HG03175 (cell line): ENCODE measurements at regions not wholly inside any gene's neighbourhood (a gene's known extent, or its start where the extent isn't known, plus 50 kb on each side); places are given as distances from the start of the nearest gene placed in this dataset.
"Not testable (repeated sequence)": the region's sequence is repeated elsewhere in the genome, so short reads cannot be mapped to it uniquely, and the experiment has no call there.

ENCODE experiments used
- ATAC-seq: cut with Tn5 transposase; IDR thresholded peaks from one replicate; pipeline ENCODE4 v1.9.1; 2021; ENCODE audit warnings: mild to moderate bottlenecking, moderate library complexity; ENCODE audit not compliant: unreplicated experiment

DNA sequence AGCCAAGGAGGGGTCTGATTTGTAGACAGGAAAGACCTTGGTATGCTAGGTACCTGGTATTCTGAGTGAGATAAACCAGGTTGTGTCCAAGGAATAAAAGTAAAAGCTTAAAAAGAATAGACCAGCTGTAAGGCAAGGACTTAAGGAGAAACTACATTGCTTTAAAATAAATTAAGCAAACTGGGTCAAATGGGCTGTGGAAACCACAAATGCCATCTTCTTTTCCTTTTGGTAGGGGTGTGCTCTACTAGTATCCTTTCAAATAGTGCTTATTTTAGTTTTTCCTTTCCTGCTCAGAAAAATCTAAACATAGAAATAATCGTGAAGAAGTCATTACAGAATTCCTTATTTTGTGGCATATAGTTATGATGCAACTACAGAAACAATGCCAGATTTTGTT is 138.6 kb upstream of the KLF12 start:
- ATAC-seq, result no peak

DNA sequence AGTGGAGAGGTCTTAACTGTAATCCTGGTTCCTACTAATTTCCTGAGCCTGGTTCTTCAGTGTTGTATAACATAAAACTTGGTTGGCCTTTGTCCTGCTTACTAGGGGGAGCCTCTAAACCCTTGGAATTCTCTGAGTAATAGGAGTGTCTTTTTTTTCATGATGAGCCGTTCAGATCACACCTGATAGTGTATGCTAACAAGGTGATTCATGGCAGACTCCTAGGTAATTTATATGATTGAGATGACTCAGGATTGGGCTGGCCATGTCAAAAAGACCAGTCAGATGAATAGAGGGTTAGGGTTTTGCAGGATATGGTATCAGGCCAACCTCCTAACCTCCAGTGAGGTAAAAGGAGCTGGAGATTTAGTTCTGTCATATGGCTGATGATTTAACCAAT is 135.8 kb upstream of the KLF12 start:
- ATAC-seq, result no peak

DNA sequence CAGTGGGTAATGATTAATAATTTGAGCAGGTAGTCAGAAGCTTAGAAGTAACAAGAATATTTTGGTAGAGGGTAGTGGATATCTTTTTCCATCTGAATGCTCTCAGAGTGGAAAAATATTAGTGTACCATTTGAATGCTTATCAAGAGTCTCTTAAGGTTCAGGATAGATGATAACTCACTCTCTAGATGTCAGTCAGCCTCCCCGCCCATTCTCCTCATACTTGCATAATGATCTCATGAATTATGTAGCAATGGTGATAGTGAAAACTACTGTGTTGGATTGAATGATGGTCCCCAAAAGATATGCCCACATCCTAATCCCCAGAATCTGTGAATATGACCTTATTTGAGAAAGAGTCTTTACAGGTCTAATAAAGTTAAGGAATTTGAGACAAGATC is 132.7 kb upstream of the KLF12 start:
- ATAC-seq, result no peak

DNA sequence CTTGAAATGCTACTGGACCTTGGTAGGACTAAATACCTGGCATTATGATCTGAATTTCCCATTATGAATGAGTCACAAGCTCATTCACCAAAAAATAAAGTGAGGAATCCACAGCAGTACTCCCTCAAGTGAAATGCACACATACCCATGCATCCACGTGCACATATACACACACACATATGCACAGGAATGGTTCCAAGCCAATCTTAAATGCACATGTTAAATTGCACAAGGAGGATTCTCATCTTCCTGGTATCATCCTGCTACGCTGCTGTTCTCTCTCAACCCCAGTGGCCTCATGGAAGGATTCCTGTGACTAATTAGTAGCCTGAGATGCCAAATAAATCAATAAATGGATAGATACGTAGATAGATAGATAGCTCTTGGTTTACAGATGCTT is 132.1 kb upstream of the KLF12 start:
- no peak for ATAC-seq

DNA sequence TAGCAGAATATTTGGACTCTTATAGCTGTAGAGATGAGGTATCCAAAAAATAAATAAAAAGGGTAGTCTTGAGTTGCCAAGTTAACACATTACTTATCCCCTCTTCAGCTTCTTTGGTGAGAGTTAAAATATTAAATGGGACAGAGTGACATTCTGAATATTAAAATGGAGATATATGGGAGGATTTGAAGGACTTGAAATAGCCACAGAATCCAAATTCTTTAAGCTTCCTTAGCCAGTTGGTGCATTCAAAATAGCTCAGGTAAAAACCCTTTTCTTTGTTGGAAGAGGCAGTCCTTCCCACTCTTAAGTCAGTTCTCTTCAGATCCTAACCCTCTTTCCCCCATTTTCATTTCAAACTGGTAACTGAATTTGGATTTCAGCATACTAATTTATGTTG is 130.1 kb upstream of the KLF12 start:
- no peak for ATAC-seq

DNA sequence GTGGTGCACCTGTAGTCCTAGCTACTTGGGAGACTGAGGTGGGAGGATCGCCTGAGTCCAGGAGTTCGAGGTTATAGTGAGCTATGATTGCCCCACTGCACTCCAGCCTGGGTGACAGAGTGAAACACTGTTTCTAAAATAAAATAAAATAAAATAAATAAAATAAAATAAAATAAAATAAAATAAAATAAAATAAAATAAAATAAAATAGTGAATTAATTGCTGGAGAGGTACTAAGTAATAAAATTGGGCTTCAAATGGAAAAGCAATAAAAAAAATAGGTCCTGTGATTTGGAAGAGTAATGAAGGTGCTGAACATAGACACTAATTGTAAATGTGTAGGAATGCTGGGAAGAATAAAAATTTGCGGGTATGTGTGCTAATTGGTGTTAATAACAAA is 126.2 kb upstream of the KLF12 start:
- ATAC-seq, result not testable (repeated sequence)

DNA sequence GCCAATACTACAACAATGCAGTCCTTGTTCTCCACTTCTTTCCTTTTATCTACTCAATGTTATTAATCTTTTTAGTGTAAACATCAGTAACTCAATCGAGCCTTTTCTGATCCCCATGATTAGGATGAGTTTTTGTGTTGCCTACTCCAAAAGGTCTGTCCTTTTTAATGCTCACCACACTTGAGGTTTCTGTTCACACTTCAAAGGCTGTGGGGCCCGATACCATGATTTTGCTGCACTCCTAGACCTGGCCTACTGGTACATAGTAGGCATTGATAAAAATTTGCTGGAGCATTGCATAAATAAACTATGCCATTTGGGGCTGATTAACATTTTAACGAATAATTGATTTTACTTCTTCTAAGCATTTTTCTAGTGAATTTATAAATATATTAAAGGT is 125.4 kb upstream of the KLF12 start:
- ATAC-seq, result no peak

DNA sequence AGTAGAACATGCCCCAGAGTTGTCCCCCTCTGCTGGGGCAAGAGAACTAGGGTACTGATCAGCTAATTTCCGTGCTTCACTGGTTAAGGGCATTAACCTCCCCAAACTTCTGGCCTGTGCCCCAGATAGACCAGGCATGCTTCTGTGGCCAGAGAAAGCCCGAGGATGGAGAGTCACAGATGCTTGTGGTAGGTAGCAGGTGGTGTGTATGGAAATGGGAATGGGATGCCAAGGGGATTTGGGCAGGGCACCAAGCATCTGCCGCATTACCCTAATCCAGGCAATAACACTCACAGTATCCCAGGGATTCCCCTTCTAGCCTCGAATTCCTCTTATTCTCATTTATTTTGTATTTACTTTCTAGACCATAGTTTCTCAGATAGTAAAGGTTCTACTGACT is 124.8 kb upstream of the KLF12 start:
- ATAC-seq, result no peak

DNA sequence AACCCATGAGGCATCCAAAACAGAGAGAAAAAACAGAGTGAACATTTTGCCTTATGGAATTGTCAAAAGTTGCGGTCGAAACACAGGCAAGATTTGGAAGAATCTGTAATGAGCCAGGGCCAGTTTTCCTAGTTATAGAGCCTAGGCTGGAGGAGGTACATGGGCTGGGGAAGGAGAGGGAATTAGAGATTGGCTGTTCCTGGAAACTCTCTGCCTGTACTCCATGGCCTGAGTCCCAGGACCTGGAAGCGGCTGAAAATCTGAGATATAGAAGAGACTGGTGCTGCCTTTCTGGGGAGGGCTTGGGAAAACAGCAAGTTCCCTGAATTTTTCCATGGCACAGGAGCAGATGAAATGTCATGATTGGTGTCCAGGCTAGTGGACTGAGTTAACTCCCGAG is 122.8 kb upstream of the KLF12 start:
- no peak for ATAC-seq

DNA sequence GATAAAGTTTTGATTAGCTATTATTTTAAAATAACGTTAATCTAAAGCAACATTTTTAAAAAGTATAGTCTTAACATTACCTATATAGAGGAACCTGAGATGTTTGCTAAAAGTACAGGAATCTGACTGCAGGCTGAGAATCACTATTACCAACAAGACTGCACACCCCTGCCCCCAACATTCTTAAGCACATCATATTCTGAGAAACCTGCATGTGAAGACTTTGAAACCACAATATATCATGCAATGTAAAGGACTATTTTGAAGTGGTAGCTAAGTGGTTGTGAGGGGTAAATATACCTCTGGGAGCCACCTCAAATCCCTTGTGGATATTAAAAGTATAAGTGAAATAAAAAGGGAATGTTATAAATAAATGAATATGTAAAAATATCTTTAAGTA is 119.0 kb upstream of the KLF12 start:
- ATAC-seq, result no peak

DNA sequence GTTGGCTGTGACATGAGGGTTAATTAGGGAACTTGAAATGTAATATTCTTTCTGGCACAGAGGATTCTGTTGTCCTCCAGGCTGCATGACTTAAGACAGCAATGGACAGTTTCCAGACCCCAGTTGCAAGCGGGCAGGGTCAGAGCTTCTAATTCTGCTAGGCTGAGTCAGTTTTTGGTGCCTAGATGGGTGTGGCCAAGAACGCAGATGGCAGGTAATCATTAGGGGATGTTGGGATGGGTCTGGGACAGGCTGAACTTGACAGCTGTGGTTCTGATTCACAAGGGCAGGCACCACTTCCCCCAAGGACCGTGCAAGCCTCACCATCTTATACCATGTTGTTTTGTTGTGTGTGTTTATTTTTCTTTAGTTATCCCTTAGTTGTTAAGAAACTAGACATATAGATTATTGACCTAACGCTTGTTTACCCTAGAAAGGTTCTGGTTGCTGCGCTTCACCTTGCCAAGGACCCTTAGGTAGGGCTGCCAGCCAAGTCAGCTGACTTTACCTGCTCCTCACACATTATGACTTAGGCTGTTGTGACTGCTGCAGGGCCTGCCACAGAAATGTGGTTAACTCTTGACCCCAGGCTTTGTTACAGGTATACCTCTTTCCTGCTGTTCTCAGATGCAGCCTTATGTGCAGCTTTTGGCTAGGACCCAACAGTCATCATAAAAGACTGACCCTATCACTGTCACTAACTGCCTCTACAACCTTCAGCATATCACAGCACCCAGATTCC is 117.7 kb upstream of the KLF12 start:
- ATAC-seq, result no peak

DNA sequence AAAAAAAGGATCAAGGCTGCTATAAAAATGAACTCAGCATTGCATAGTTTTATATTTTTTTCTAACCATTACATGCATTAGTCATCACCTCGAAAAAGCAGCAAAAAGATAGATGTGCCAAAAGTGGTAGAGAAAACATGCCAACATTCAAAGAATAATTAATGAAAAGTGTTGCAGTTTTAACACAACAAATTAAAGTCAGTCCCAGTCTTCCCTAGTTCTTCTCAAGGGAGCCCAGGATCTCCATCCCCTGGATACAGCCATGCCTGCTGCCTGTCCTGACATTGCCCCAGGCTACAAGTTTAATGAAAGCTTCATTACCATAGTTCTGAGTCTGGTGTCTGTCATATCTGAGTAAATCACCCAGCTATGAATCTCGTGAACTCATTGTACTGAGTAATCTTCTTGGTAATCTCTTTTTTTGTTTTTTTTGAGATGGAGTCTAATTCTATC is 116.6 kb upstream of the KLF12 start:
- ATAC-seq, result no peak

DNA sequence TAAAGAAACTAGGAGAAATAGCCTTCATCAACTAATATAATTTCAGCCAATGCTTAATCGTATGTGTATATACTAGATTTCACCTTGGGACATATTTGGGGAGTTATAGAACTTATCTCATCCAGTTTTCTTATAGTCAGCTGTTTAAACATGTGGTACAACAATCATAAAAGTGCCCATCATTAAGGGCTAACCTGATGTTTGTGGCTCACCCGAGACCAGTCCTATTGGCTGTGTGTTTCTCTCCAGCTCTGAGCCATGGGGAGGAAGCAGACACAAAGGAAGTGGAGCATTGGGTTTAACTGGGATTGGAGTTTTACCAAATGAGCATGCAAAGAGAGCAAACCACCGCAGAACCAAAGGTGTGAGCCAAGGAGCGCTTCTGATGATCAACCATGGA is 114.3 kb upstream of the KLF12 start:
- no peak for ATAC-seq

DNA sequence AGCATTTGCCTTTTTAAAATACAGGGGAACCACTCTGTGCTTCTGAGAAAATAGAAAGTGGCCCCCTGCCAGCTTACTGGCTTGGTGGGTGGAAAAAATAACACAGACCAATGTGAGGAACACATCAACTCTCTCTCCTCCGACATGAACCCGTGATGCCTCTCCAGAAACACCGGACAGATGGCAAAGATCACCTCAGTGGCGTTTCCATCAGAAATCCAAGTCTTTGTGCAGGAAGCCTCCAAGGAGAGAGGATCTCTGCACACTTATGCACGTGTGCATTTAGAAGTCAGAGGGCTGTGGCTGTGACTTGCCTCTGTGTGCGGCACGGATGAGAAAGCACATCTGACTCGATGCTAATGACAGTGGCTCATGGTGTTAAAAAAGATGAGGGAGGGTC is 112.3 kb upstream of the KLF12 start:
- ATAC-seq, result no peak

DNA sequence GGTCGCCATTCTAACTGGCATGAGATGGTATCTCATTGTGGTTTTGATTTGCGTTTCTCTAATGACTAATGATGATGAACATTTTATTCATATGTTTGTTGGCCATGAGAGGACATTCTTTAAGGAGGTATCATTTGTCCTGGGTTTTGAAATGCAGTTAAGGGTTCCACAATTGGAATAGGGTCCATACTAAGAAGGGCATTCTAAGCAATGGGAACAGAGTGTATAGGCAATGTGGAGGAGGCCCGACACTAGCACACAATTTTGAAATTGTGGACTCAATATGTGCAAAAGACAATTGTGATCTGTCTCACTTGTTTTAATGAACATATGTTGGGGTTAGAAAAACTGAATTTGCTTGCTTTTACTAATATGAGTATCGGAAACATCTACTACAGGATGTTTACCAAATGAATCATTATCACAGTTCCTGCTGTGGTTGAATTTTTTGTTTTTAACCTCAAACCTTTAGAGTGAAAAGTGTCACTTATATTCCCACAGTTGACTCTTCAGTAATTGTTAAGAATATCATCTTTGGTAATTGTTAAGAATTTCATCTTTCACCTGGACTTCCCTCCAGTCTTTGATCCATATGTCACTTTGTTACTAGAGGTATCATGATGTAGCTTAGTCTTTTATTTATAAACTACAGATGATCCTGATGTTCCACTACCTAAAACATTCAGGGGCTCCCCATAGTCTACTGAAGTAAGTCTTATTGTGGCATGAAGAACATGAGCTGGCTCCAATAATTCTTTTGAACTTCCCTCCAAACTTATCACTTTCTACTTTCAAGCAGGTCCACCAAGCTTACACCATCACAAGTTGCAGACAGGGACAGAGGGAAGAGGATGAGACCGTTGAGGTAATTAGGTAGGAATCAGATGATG is 109.7 kb upstream of the KLF12 start:
- no peak for ATAC-seq

DNA sequence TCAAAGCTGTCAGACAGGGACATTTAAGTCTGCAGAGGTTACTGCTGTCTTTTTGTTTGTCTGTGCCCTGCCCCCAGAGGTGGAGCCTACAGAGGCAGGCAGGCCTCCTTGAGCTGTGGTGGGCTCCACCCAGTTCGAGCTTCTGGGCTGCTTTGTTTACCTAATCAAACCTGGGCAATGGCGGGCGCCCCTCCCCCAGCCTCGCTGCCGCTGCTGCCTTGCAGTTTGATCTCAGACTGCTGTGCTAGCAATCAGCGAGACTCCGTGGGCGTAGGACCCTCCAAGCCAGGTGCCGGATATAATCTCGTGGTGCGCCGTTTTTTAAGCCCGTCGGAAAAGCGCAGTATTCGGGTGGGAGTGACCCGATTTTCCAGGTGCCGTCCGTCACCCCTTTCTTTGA is 107.1 kb upstream of the KLF12 start:
- ATAC-seq, result not testable (repeated sequence)

DNA sequence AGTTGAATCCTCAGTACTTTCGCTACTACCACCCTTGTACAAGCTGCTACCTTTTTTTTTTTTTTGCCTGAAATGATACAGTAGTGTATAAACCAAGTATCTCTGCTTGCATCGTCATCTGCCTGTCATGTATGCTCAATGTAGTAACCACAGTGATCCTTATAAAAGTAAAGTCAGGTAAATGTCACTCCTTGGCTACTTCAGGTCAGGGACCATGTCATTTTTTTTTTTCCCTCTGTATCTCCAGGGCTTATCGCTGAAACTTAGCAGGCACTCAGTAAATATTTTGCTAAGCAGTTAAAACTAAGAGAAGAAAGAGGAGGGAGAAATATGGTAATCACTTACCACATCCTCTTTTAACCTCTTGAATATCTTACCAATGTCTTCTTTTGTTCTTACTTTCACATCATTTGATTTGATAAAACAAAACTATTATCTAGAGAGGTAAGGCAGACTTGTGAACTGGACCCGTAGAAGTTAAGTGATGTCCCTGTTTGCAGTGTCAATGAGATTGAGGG is 96.8 kb upstream of the KLF12 start:
- no peak for ATAC-seq

DNA sequence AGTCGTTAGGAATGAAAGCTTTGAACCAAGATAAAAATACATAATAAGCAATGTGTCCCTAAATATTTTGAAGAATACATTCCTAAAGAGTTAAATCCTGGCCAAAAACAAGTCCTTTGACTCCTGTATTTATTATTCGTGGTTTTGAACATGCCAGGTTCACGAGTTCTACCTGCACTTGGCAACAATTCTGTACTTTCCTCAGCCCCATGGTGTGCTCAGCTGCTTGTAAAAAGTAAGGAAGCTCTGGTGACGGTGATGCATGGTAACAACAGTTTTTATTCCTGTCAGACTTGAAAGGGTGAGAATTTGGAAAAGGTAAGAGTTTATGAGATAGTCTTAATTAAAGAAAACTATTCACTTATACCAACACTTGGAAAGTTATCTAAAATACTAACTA is 95.0 kb upstream of the KLF12 start:
- ATAC-seq, result no peak

DNA sequence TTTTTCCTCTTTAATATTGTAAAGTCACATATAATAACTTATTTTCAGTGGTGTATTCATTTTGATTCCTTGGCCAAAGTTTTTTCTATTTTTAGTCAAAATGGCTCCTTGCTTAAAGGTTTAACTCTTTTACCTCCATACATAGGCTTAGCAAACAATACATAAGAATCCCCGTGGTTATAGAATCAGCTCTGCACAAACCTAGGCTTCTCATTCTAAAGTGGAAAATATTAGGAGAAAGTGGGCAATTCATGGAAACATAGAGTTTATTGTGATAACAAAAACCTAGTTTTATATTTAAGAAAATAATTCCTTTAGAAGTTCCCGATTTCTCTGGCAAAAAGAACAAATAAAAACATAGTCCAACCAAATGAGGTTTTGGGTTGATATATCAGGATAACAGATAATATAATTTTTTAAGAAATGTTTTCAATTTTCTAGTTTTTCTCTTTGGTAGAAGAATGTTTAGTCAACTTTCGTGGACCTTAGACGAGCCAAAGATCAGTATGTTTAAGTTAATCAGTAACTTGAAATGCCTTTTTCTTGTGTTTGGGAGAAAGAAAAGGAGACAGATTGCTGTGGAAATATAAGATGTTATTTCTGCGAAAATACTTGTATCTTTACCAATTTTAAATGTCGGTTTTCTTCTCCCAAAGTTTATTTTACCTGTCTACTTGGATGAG is 93.4 kb upstream of the KLF12 start:
- no peak for ATAC-seq

DNA sequence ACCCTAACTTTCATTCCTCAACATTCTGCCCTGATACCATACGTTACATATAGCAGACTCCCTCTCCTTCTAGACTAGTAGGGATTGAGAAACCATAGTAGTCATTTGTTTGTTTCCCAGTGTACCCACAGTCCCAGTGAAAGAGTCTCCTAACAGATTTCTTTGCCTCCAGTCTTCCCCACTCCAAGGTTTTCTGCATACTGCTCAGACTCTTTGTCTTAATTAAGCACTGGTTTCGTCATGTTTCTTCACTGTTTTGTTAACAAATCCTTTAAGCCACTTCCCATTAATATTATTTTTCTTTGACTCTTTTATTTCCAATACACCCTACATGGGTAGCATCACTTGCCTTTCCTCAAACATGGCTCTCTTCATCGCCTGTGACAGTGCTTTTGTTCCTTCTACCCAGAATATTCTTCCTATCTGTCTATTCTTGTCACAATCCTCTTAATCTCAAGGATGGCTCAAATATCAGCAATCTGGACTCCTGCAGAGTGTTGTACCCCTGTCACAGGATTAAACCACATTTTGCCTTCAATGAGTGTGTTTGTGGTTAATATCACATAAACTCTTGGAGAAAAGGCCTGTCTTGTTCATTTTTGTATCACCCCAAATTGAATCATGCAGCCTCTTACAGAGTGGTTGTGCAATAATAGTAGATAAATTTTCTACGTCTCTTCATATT is 92.7 kb upstream of the KLF12 start:
- ATAC-seq, result no peak

DNA sequence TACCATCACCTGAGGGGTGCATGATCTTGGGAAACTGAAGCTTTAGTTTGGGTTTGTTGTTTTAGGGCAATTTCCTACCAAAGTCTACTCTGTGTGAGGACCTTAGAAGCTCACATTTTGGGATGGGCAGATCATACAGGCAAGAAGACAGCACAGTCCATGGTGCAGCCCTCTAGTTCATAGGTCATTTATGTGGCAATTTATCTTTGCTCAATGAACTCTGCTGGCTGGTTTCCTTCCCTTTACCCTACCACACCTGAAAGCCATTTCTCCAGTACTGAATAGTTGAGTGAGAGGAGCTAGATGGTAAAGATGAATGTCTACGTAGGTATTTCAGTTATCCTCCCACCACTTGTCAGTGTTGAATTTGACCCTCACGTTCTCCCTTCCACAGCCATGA is 87.5 kb upstream of the KLF12 start:
- no peak for ATAC-seq
